SK-N-SH (cell line): ENCODE measurements at regions not wholly inside any gene's neighbourhood (a gene's known extent, or its start where the extent isn't known, plus 50 kb on each side); places are given as distances from the start of the nearest gene placed in this dataset.

Experiments used
- CTCF ChIA-PET: fragments of 300-600, 350-600 bp; formaldehyde crosslinking; extraction: SDS; loops from one replicate; lab custom pipeline; 2021; lab: Yijun Ruan, JAX
- POLR2A ChIA-PET: fragments of 350-600 bp; sonication (Branson Sonifier 250); formaldehyde crosslinking; extraction: SDS; loops from one replicate; lab custom pipeline; 2020; ENCODE audit warnings: antibody characterized with exemption, inconsistent platforms; lab: Yijun Ruan, JAX
- DNase-seq: peaks from one replicate; pipeline ENCODE4 v3.0.0; 2012
- H2AFZ ChIP-seq: fragments of 200-600 bp; sonication (generic); 2 replicates; pipeline ENCODE4 v1.8.1; 2016; ENCODE audit warnings: antibody characterized with exemption, mild to moderate bottlenecking, low read depth
- H3F3A ChIP-seq: fragments of 200-600 bp; sonication (generic); replicated peaks from 2 replicates; pipeline ENCODE3; 2016; ENCODE audit warnings: antibody characterized with exemption, mild to moderate bottlenecking; ENCODE audit not compliant: insufficient read depth
- H3K27ac ChIP-seq, 2 experiments: fragments of 200-500 bp in 1 of 2; fragments of 200-600 bp in 1 of 2; sonication (Bioruptor generic) in 1 of 2; sonication (generic), shearing (Covaris generic) in 1 of 2; 2 replicates each; pipeline versions ENCODE4 v1.5.1 to v1.6.1; 2014 to 2016; ENCODE audit warnings: low read depth in 2 of 2, inconsistent platforms in 1 of 2, low read length in 1 of 2, mild to moderate bottlenecking in 1 of 2, mixed read lengths in 1 of 2
- H3K27me3 ChIP-seq: fragments of 200-600 bp; sonication (generic), shearing (Covaris generic); 2 replicates; pipeline ENCODE4 v1.6.1; 2016; ENCODE audit warnings: mixed run types; ENCODE audit not compliant: insufficient read depth
- H3K36me3 ChIP-seq, 2 experiments: fragments of 200-500 bp in 1 of 2; fragments of 200-600 bp in 1 of 2; sonication (Bioruptor generic) in 1 of 2; sonication (generic) in 1 of 2; replicated peaks in 1 of 2; 2 replicates each; pipeline versions ENCODE3 to v1.5.1; 2014 to 2016; ENCODE audit warnings: low read length in 1 of 2, mild to moderate bottlenecking in 1 of 2; ENCODE audit not compliant: insufficient read depth in 2 of 2, control insufficient read depth in 1 of 2
- H3K4me1 ChIP-seq, 2 experiments: fragments of 200-500 bp in 1 of 2; fragments of 200-600 bp in 1 of 2; sonication (Bioruptor generic) in 1 of 2; sonication (generic), shearing (Covaris generic) in 1 of 2; 2 replicates each; pipeline versions ENCODE4 v1.5.1 to v1.6.1; 2014 to 2016; ENCODE audit warnings: low read depth in 1 of 2, low read length in 1 of 2, mixed run types in 1 of 2; ENCODE audit not compliant: insufficient read depth in 2 of 2, control insufficient read depth in 1 of 2
- H3K4me2 ChIP-seq: fragments of 200-600 bp; sonication (generic), shearing (Covaris generic); 2 replicates; pipeline ENCODE4 v1.6.1; 2017; ENCODE audit warnings: mixed run types
- H3K4me3 ChIP-seq, 2 experiments: fragments of 200-500 bp in 1 of 2; fragments of 200-600 bp in 1 of 2; sonication (Bioruptor generic) in 1 of 2; sonication (generic), shearing (Covaris generic) in 1 of 2; 2 replicates each; pipeline versions ENCODE4 v1.5.1 to v1.8.1; 2014 to 2016; ENCODE audit warnings: low read depth in 2 of 2, inconsistent platforms in 1 of 2, low read length in 1 of 2, mild to moderate bottlenecking in 1 of 2, mixed read lengths in 1 of 2, moderate library complexity in 1 of 2
- H3K79me2 ChIP-seq: fragments of 200-600 bp; sonication (generic); 2 replicates; pipeline ENCODE4 v1.8.1; 2017; ENCODE audit warnings: mild to moderate bottlenecking; ENCODE audit not compliant: insufficient read depth
- H3K9ac ChIP-seq: fragments of 200-600 bp; sonication (generic); 2 replicates; pipeline ENCODE4 v1.6.1; 2017; ENCODE audit warnings: mixed run types
- H3K9me2 ChIP-seq: fragments of 200-600 bp; sonication (generic); 2 replicates; pipeline ENCODE4 v1.6.1; 2017; ENCODE audit warnings: mixed run types
- H3K9me3 ChIP-seq: fragments of 200-600 bp; sonication (generic); 2 replicates; pipeline ENCODE4 v1.6.1; 2017; ENCODE audit warnings: mixed run types, mild to moderate bottlenecking, moderate library complexity
- H4K20me1 ChIP-seq: fragments of 200-600 bp; sonication (generic); 2 replicates; pipeline ENCODE4 v1.6.1; 2017; ENCODE audit warnings: mild to moderate bottlenecking, mixed run types; ENCODE audit not compliant: insufficient read depth
- ELF1 ChIP-seq: IDR thresholded peaks from 2 replicates; pipeline ENCODE4 v1.4.0; 2012
- EP300 ChIP-seq, 2 experiments: IDR thresholded peaks; 2 replicates each; pipeline versions ENCODE4 v1.4.0 to v1.6.1; 2012; ENCODE audit warnings: borderline replicate concordance in 1 of 2, low read depth in 1 of 2, low read length in 1 of 2
- EZH2phosphoT487 ChIP-seq: fragments of 200-600 bp; sonication (generic); IDR thresholded peaks from 2 replicates; pipeline ENCODE4 v1.6.1; 2017; ENCODE audit warnings: low read depth, mixed run types, mild to moderate bottlenecking, antibody characterized with exemption, moderate library complexity, borderline replicate concordance
- JUND ChIP-seq: IDR thresholded peaks from 2 replicates; pipeline ENCODE4 v1.4.0; 2012
- RCOR1 ChIP-seq: fragments of 150-350 bp; IDR thresholded peaks from 2 replicates; pipeline ENCODE4 v1.6.1; 2017; ENCODE audit warnings: antibody characterized with exemption, low read length
- REST ChIP-seq: IDR thresholded peaks from 2 replicates; pipeline ENCODE4 v1.6.1; 2012; ENCODE audit warnings: mild to moderate bottlenecking, low read depth, low read length, moderate library complexity
- RXRA ChIP-seq: IDR thresholded peaks from 2 replicates; pipeline ENCODE4 v1.4.0; 2012; ENCODE audit warnings: low read depth, mild to moderate bottlenecking, borderline replicate concordance
- SMC3 ChIP-seq: IDR thresholded peaks from 2 replicates; pipeline ENCODE4 v1.6.1; 2012; ENCODE audit warnings: low read depth, low read length, improper control_type of control experiment
- TAF1 ChIP-seq: IDR thresholded peaks from 2 replicates; pipeline ENCODE4 v1.6.1; 2012; ENCODE audit warnings: low read depth, mild to moderate bottlenecking, low read length, moderate library complexity, borderline replicate concordance
- USF2 ChIP-seq: fragments of 150-350 bp; IDR thresholded peaks from 2 replicates; pipeline ENCODE4 v1.6.1; 2017; ENCODE audit warnings: antibody characterized with exemption, low read length, low read depth, borderline replicate concordance
- WGBS: methylation state at CpG from one replicate; pipeline ENCODE4 v1.1.6; 2017; ENCODE audit warnings: low lambda C conversion rate; 5-methylcytosine and 5-hydroxymethylcytosine counted together

GRCh38 chr6:51045548-51045947, 226.9 kb downstream of the TFAP2B start:
- no peak overlapping the region for H3K4me3 ChIP-seq
- no peaks in the 10 kb centered on the region for H3F3A ChIP-seq
- no peaks in the 10 kb centered on the region for H3K9me3 ChIP-seq
- H3K4me2 ChIP-seq = no peak overlapping the region
- H2AFZ ChIP-seq = no peak overlapping the region
- ChIA-PET CTCF (no interaction called here), POLR2A (no interaction called here)
- no peaks in the 10 kb centered on the region for H3K36me3 ChIP-seq
- H3K4me1 ChIP-seq = no peaks in the 10 kb centered on the region; a peak in 1 of 4 replicates
- H3K9me2 ChIP-seq = no peaks in the 10 kb centered on the region; the same call in 1 of the 2 replicates
- H3K9ac ChIP-seq = no peak overlapping the region
- no peaks in the 10 kb centered on the region for H3K27me3 ChIP-seq
- WGBS = 61% methylated on average over 2 of the region's 2 CpGs
- no peak overlapping the region for H3K27ac ChIP-seq
- H3K79me2 ChIP-seq = no peaks in the 10 kb centered on the region
- DNase-seq = no peak
- H4K20me1 ChIP-seq = no peaks in the 10 kb centered on the region
- TF ChIP-seq USF2 = no peak
- TF ChIP-seq JUND = no peak
- no peak for TF ChIP-seq RCOR1
- no peak for TF ChIP-seq RXRA
- no peak for TF ChIP-seq SMC3
- TF ChIP-seq TAF1 = no peak
- TF ChIP-seq ELF1 = no peak
- TF ChIP-seq EZH2phosphoT487 = no peak
- no peak for TF ChIP-seq EP300 (IDR thresholded peaks at IDR 0.05; ENCODE audit: borderline replicate concordance in 1 of 2, low read depth in 1 of 2, low read length in 1 of 2)

GRCh38 chr6:51049288-51049982, 230.8 kb downstream of the TFAP2B start:
- TF ChIP-seq REST = no peak
- Histone ChIP-seq H2AFZ (no peak overlapping the region), H3K9ac (no peak overlapping the region), H3K27me3 (no peaks in the 10 kb centered on the region), H3K9me2 (no peaks in the 10 kb centered on the region; the same call in 1 of the 2 replicates), H3K4me1 (no peaks in the 10 kb centered on the region; a peak in 1 of 4 replicates), H3K36me3 (no peaks in the 10 kb centered on the region), H3K4me3 (no peak overlapping the region), H3K79me2 (no peaks in the 10 kb centered on the region), H3K27ac (no peak overlapping the region), H4K20me1 (no peaks in the 10 kb centered on the region), H3K9me3 (no peaks in the 10 kb centered on the region), H3F3A (no peaks in the 10 kb centered on the region), H3K4me2 (no peak overlapping the region)
- CTCF ChIA-PET = no interaction called here
- no peak for DNase-seq
- POLR2A ChIA-PET = no interaction called here
- WGBS = 44% methylated on average over 3 of the region's 3 CpGs
